ENCODE measurements at regions not wholly inside any gene's neighbourhood (a gene's known extent, or its start where the extent isn't known, plus 50 kb on each side); places are given as distances from the start of the nearest gene placed in this dataset.
"Not testable (repeated sequence)": the region's sequence is repeated elsewhere in the genome, so short reads cannot be mapped to it uniquely, and the experiment has no call there.

DNA sequence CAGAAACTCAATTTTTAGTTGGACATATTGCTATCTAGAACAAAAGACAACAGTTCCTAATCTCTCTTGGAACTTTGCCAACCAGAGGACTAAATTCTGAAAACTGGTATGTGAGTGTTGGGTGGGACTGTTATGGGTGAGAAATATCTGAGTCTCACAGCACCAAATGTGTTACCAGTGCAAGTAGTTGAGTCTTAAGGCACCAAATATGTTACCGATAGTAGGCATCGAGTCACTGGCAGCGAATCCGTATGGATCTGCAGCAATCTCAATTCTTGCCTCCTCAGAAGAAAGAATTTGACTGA is 575.2 kb downstream of the DACH1 start:
- intact Hi-C loops (cut with micrococcal nuclease; ENCODE audit: unreplicated experiment): no loop called here

GRCh38 chr13:71290963-71291841 is 575.8 kb downstream of the DACH1 start:
- Histone ChIP-seq H2AFZ (peak overlapping the region; percentile 88), H3K4me3 (peak overlapping the region; percentile 72), H3K27me3 (ENCODE audit: insufficient read depth, low read depth) (no peaks in the 10 kb centered on the region), H3F3A (ENCODE audit: insufficient read depth, low read depth) (no peaks in the 10 kb centered on the region), H3K4me2 (peak overlapping the region; percentile 69), H3K9me2 (ENCODE audit: insufficient read depth) (no peaks in the 10 kb centered on the region), H3K36me3 (ENCODE audit: low read depth) (no peaks in the 10 kb centered on the region), H3K9me3 (ENCODE audit: insufficient read depth, low read depth) (no peaks in the 10 kb centered on the region; the same call in 1 of the 2 replicates), H3K27ac (peak overlapping the region; percentile 41), H3K4me1 (replicated peaks; ENCODE audit: insufficient read depth) (no peaks in the 10 kb centered on the region), H3K79me2 (ENCODE audit: low read depth) (no peaks in the 10 kb centered on the region), H4K20me1 (ENCODE audit: insufficient read depth) (no peaks in the 10 kb centered on the region)
- intact Hi-C loops (cut with micrococcal nuclease; ENCODE audit: unreplicated experiment): no loop called here
- BruUV-seq (replicated peaks): no TSS peak
- peak; percentile 19 to 87 for DNase-seq
- ChIA-PET CTCF (no interaction called here), POLR2A (ENCODE audit: unreplicated experiment) (interaction anchor here (0.6 to 0.7 kb wide), 2 partner anchors 493 to 1842 kb away, joined by 4 read pairs; no protein-coding TSS in a partner anchor)
- TF ChIP-seq, protein P1, sequence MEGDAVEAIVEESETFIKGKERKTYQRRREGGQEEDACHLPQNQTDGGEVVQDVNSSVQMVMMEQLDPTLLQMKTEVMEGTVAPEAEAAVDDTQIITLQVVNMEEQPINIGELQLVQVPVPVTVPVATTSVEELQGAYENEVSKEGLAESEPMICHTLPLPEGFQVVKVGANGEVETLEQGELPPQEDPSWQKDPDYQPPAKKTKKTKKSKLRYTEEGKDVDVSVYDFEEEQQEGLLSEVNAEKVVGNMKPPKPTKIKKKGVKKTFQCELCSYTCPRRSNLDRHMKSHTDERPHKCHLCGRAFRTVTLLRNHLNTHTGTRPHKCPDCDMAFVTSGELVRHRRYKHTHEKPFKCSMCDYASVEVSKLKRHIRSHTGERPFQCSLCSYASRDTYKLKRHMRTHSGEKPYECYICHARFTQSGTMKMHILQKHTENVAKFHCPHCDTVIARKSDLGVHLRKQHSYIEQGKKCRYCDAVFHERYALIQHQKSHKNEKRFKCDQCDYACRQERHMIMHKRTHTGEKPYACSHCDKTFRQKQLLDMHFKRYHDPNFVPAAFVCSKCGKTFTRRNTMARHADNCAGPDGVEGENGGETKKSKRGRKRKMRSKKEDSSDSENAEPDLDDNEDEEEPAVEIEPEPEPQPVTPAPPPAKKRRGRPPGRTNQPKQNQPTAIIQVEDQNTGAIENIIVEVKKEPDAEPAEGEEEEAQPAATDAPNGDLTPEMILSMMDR (conservative IDR thresholded peaks at IDR 0.05): no peak
- no peak for TF ChIP-seq EZH2 (IDR thresholded peaks at IDR 0.05; ENCODE audit: low read depth)

More for the DNA sequence above, 575.2 kb downstream of the DACH1 start:
- Histone ChIP-seq H2AFZ (peak overlapping the region; percentile 88; the same call in 1 of the 2 replicates), H3F3A (ENCODE audit: insufficient read depth, low read depth) (no peaks in the 10 kb centered on the region), H3K79me2 (ENCODE audit: low read depth) (no peaks in the 10 kb centered on the region), H3K27ac (peak overlapping the region; percentile 41; the same call in 1 of the 2 replicates), H3K4me3 (peak overlapping the region; percentile 72; the same call in 1 of the 2 replicates), H3K9me3 (ENCODE audit: insufficient read depth, low read depth) (no peaks in the 10 kb centered on the region; the same call in 1 of the 2 replicates), H3K27me3 (ENCODE audit: insufficient read depth, low read depth) (no peaks in the 10 kb centered on the region), H3K4me2 (peak overlapping the region; percentile 69), H3K4me1 (replicated peaks; ENCODE audit: insufficient read depth) (no peaks in the 10 kb centered on the region), H3K36me3 (ENCODE audit: low read depth) (no peaks in the 10 kb centered on the region), H3K9me2 (ENCODE audit: insufficient read depth) (no peaks in the 10 kb centered on the region), H4K20me1 (ENCODE audit: insufficient read depth) (no peaks in the 10 kb centered on the region)
- no TSS peak for BruUV-seq (replicated peaks)
- CTCF ChIA-PET: no interaction called here
- POLR2A ChIA-PET (ENCODE audit: unreplicated experiment): no interaction called here
- no peak for DNase-seq
- TF ChIP-seq EZH2 (IDR thresholded peaks at IDR 0.05; ENCODE audit: low read depth): no peak
- TF ChIP-seq, protein P1 (conservative IDR thresholded peaks at IDR 0.05): no peak

GRCh38 chr13:71289980-71290379 is 577.0 kb downstream of the DACH1 start:
- H3K36me3 ChIP-seq (ENCODE audit: low read depth); BruUV-seq (replicated peaks); H3K4me1 ChIP-seq (replicated peaks; ENCODE audit: insufficient read depth); H3K79me2 ChIP-seq (ENCODE audit: low read depth); H3K27me3 ChIP-seq (ENCODE audit: insufficient read depth, low read depth); H3K9me3 ChIP-seq (ENCODE audit: insufficient read depth, low read depth); POLR2A ChIA-PET (ENCODE audit: unreplicated experiment); CTCF ChIA-PET; H3K9me2 ChIP-seq (ENCODE audit: insufficient read depth); DNase-seq; H3K27ac ChIP-seq; H4K20me1 ChIP-seq (ENCODE audit: insufficient read depth); H3F3A ChIP-seq (ENCODE audit: insufficient read depth, low read depth); intact Hi-C loops (cut with micrococcal nuclease; ENCODE audit: unreplicated experiment): not testable (repeated sequence)
- H2AFZ ChIP-seq: peak overlapping the region; percentile 88
- peak overlapping the region; percentile 72 for H3K4me3 ChIP-seq
- H3K4me2 ChIP-seq: peak overlapping the region; percentile 69

Measured in PC-9 (cell line).